ENCODE measurements at regions not wholly inside any gene's neighbourhood (a gene's known extent, or its start where the extent isn't known, plus 50 kb on each side); places are given as distances from the start of the nearest gene placed in this dataset.
"Not testable (repeated sequence)": the region's sequence is repeated elsewhere in the genome, so short reads cannot be mapped to it uniquely, and the experiment has no call there.

DNA sequence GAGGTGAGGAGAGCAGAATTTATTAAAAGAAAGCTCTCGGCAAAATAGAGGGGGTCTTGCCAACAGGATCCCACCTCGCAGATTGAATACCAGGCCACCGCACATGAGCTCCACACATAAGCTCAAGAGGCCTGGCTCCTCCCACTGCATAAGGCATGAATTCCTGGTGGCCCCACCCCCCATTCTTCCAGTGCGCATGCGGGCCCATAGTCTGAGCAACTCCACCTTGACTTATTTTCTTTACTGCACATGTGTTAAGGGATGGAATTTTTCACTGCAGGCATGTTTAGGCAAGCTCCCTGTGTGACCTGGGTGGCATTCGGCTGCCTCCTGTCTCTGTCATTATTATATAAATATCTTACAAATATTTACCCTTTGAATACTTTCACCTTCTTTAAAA, 412.5 kb downstream of the RMST start:
- Histone ChIP-seq H3K9me3 (ENCODE audit: control insufficient read depth, insufficient read depth, low read depth, low read length) (peaks cover 2% of the 10 kb centered on the region; the same call in 1 of the 2 replicates), H3K4me3 (ENCODE audit: low read depth, low read length) (no peak overlapping the region), H3K4me1 (ENCODE audit: control insufficient read depth, insufficient read depth, low read length) (no peaks in the 10 kb centered on the region)

DNA sequence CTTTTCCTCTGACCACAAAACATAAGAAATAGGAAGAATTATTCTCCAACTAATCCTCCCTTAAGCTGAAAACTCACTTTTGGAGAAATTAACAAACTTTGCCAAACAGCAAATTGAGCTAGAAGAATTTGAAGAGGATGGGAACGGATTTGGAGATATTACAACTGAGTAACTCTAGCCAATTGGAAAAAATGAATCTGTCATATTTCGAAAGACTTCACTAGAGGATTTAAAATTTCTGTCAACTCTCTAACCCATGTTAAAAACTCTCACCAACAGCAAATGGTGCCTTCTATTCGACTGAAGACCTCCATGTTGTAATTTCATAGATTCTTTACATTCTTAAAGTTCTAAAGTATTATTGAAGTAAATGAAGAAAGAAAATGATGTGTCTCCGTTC, 414.2 kb downstream of the RMST start:
- no peak overlapping the region for H3K9ac ChIP-seq (ENCODE audit: low read length)
- H3K36me3 ChIP-seq (ENCODE audit: control insufficient read depth, insufficient read depth, low read length), result no peaks in the 10 kb centered on the region
- H3K27ac ChIP-seq (ENCODE audit: low read depth, low read length), result no peak overlapping the region
- H3K27me3 ChIP-seq (ENCODE audit: control insufficient read depth, insufficient read depth, low read length), result no peaks in the 10 kb centered on the region
- no peaks in the 10 kb centered on the region for H3K4me1 ChIP-seq (ENCODE audit: control insufficient read depth, insufficient read depth, low read length)
- H3K9me3 ChIP-seq (ENCODE audit: control insufficient read depth, insufficient read depth, low read depth, low read length), result no peaks in the 10 kb centered on the region
- H3K4me3 ChIP-seq (ENCODE audit: low read depth, low read length), result no peak overlapping the region

More for the DNA sequence above, 412.5 kb downstream of the RMST start:
- H3K36me3 ChIP-seq (ENCODE audit: control insufficient read depth, insufficient read depth, low read length), result no peaks in the 10 kb centered on the region
- no peak overlapping the region for H3K9ac ChIP-seq (ENCODE audit: low read length)
- no peaks in the 10 kb centered on the region for H3K27me3 ChIP-seq (ENCODE audit: control insufficient read depth, insufficient read depth, low read length)
- no peak overlapping the region for H3K27ac ChIP-seq (ENCODE audit: low read depth, low read length)

DNA sequence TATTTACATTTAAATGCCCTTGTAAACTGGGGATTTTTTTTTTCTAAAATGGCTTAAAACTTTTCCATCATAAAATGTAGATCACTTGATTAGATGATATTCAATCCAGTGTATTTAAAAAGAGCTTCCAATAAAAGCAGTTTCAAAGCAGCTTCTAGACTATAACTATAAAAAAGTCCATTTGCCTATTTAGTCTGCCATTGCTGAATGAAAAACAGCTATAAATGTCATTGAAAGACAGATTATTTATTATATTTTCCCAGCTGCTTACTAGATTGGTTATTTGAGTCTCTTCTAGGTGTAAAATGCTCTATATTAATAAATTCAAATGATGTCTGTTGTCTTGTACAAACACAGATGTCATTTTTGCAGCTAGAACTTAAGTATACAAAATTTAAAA, 414.8 kb downstream of the RMST start:
- no peaks in the 10 kb centered on the region for H3K4me1 ChIP-seq (ENCODE audit: control insufficient read depth, insufficient read depth, low read length)
- H3K9ac ChIP-seq (ENCODE audit: low read length), result no peak overlapping the region
- no peak overlapping the region for H3K4me3 ChIP-seq (ENCODE audit: low read depth, low read length)
- no peaks in the 10 kb centered on the region for H3K27me3 ChIP-seq (ENCODE audit: control insufficient read depth, insufficient read depth, low read length)
- H3K36me3 ChIP-seq (ENCODE audit: control insufficient read depth, insufficient read depth, low read length), result no peaks in the 10 kb centered on the region
- no peaks in the 10 kb centered on the region for H3K9me3 ChIP-seq (ENCODE audit: control insufficient read depth, insufficient read depth, low read depth, low read length)
- H3K27ac ChIP-seq (ENCODE audit: low read depth, low read length), result no peak overlapping the region

DNA sequence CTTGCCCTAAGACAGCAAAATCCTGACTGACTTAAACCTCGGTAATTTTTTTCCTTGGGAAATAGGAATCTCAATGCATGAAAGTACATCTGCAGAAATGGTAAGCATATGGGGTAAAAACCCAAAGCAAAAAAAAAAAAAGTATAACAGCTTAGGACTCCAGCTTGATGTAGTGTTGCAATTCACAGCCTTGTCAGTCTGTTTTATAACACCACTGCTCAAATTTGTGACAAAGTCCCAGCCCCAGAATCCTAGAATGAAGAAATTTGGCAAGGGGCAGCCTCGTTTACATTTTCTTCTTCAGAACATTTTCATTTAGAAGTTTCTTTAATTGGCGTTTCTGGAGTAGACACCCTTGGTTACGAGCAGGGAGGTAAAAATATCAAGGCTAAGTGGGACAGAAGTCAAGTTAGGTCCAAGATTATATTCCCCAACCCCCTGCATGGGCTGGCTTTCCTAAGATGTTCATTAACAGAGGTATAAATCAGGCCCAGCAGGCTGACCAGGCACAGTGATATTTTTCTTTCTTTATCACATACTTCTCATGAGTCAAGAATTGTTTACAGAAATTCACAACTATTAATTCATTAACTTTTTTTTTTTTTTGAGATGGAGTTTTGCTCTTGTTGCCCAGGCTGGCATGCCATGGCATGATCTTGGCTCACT, 424.0 kb downstream of the RMST start:
- Histone ChIP-seq H3K9me3 (ENCODE audit: control insufficient read depth, insufficient read depth, low read depth, low read length) (no peaks in the 10 kb centered on the region), H3K27me3 (ENCODE audit: control insufficient read depth, insufficient read depth, low read length) (no peaks in the 10 kb centered on the region), H3K9ac (ENCODE audit: low read length) (no peak overlapping the region), H3K4me3 (ENCODE audit: low read depth, low read length) (no peak overlapping the region), H3K4me1 (ENCODE audit: control insufficient read depth, insufficient read depth, low read length) (no peaks in the 10 kb centered on the region), H3K36me3 (ENCODE audit: control insufficient read depth, insufficient read depth, low read length) (no peaks in the 10 kb centered on the region), H3K27ac (ENCODE audit: low read depth, low read length) (no peak overlapping the region)

DNA sequence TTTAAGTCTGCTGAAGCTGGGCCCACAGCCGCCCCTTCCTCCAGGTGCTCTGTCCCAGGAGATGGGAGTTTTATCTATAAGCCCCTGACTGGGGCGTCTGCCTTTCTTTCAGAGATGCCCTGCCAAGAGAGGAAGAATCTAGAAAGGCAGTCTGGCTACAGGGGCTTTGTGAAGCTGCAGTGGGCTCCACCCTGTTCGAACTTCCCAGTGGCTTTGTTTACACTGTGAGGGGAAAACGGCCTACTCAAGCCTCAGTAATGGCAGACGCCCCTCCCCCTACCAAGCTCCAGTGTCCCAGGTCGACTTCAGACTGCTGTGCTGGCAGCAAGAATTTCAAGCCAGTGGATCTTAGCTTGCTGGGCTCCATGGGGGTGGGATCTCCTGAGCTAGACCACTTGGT, 435.3 kb downstream of the RMST start:
- not testable (repeated sequence) for H3K27ac ChIP-seq (ENCODE audit: low read depth, low read length); H3K4me1 ChIP-seq (ENCODE audit: control insufficient read depth, insufficient read depth, low read length); H3K36me3 ChIP-seq (ENCODE audit: control insufficient read depth, insufficient read depth, low read length); H3K9me3 ChIP-seq (ENCODE audit: control insufficient read depth, insufficient read depth, low read depth, low read length); H3K9ac ChIP-seq (ENCODE audit: low read length); H3K27me3 ChIP-seq (ENCODE audit: control insufficient read depth, insufficient read depth, low read length); H3K4me3 ChIP-seq (ENCODE audit: low read depth, low read length)

DNA sequence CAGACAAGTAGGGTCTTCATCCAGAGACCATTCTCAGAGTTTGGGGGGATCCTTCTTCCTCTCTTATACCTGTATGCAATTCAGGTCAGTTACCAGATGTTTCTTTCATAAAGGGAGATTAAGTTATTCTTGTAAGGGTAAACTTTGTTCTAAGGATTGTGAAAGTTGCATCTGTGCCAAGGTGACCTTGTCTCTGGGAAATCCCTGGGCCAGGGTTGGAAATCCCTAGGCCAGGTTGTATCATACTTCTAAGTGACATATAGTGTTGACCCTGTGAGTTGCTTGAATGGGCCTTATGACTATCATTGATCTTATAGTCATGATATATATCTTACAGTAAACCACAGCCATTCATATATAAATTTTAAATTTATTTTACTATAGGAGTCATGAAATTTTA, 436.9 kb downstream of the RMST start:
- H3K27me3 ChIP-seq (ENCODE audit: control insufficient read depth, insufficient read depth, low read length), result no peaks in the 10 kb centered on the region
- H3K36me3 ChIP-seq (ENCODE audit: control insufficient read depth, insufficient read depth, low read length), result no peaks in the 10 kb centered on the region
- H3K27ac ChIP-seq (ENCODE audit: low read depth, low read length), result no peak overlapping the region
- no peak overlapping the region for H3K9ac ChIP-seq (ENCODE audit: low read length)
- no peaks in the 10 kb centered on the region for H3K4me1 ChIP-seq (ENCODE audit: control insufficient read depth, insufficient read depth, low read length)
- no peaks in the 10 kb centered on the region for H3K9me3 ChIP-seq (ENCODE audit: control insufficient read depth, insufficient read depth, low read depth, low read length)
- H3K4me3 ChIP-seq (ENCODE audit: low read depth, low read length), result no peak overlapping the region

DNA sequence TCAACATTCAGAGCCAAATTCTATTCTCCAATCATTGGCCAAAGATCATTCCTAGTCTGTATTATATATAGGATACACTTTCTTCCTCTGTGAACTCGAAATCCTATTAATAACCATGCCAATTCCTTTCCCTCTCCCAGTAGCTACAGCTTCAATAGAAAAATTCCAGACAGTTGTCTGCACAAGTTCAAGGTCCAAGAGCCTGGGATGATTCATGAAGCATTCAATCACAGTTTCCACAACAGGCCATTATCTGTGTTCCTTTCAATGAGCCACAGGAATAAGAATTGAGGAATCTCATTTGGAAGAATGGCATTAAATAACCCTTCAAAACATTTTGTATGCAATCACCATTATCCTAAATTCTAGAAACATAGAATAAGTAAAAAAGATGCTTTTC, 437.4 kb downstream of the RMST start:
- no peak overlapping the region for H3K4me3 ChIP-seq (ENCODE audit: low read depth, low read length)
- no peaks in the 10 kb centered on the region for H3K4me1 ChIP-seq (ENCODE audit: control insufficient read depth, insufficient read depth, low read length)
- no peaks in the 10 kb centered on the region for H3K36me3 ChIP-seq (ENCODE audit: control insufficient read depth, insufficient read depth, low read length)
- no peaks in the 10 kb centered on the region for H3K27me3 ChIP-seq (ENCODE audit: control insufficient read depth, insufficient read depth, low read length)
- H3K9me3 ChIP-seq (ENCODE audit: control insufficient read depth, insufficient read depth, low read depth, low read length), result no peaks in the 10 kb centered on the region
- no peak overlapping the region for H3K27ac ChIP-seq (ENCODE audit: low read depth, low read length)
- no peak overlapping the region for H3K9ac ChIP-seq (ENCODE audit: low read length)

DNA sequence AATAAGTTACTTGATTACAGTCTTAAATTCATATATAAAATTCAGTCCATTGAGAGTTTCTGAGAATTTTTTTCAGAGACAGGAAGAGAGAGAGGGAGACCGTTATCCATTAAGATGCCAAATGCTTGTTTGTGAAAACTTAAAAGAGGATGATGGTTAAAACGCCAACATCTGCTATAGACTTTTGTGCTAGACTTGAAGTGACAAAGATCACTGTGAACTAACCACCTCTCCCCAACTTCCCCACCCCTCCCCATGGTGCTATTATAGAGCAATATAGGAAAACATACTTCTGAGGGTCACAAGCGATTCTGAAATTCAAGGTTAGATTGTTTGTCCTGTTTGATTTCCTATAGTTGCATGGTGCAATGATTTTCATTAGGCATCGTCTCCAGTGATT, 440.8 kb downstream of the RMST start:
- H3K4me3 ChIP-seq (ENCODE audit: low read depth, low read length), result no peak overlapping the region
- H3K36me3 ChIP-seq (ENCODE audit: control insufficient read depth, insufficient read depth, low read length), result no peaks in the 10 kb centered on the region
- H3K9me3 ChIP-seq (ENCODE audit: control insufficient read depth, insufficient read depth, low read depth, low read length), result no peaks in the 10 kb centered on the region
- H3K4me1 ChIP-seq (ENCODE audit: control insufficient read depth, insufficient read depth, low read length), result no peaks in the 10 kb centered on the region
- H3K9ac ChIP-seq (ENCODE audit: low read length), result no peak overlapping the region
- no peaks in the 10 kb centered on the region for H3K27me3 ChIP-seq (ENCODE audit: control insufficient read depth, insufficient read depth, low read length)
- no peak overlapping the region for H3K27ac ChIP-seq (ENCODE audit: low read depth, low read length)

DNA sequence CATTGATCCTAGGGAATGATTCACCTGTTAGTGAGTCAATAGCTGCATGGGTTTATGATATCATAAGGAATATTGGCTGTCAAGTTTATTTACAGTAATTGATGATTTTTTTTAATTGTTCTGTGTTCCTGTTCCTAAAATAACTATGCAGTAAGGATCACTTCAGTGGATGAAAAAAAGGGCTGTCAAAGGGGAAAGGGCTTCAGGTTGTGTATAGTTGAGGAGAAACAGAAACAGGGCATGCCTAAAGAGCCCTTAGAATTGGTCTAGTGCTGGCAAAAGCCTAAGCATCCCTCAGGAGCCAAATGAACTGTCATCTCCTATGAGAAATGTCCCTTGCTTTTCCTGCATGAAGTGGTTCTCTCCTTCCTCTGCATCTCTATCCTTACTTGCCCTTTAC, 444.9 kb downstream of the RMST start:
- no peak overlapping the region for H3K27ac ChIP-seq (ENCODE audit: low read depth, low read length)
- H3K36me3 ChIP-seq (ENCODE audit: control insufficient read depth, insufficient read depth, low read length), result no peaks in the 10 kb centered on the region
- no peaks in the 10 kb centered on the region for H3K27me3 ChIP-seq (ENCODE audit: control insufficient read depth, insufficient read depth, low read length)
- no peaks in the 10 kb centered on the region for H3K9me3 ChIP-seq (ENCODE audit: control insufficient read depth, insufficient read depth, low read depth, low read length)
- no peak overlapping the region for H3K9ac ChIP-seq (ENCODE audit: low read length)
- H3K4me3 ChIP-seq (ENCODE audit: low read depth, low read length), result no peak overlapping the region
- H3K4me1 ChIP-seq (ENCODE audit: control insufficient read depth, insufficient read depth, low read length), result no peaks in the 10 kb centered on the region

DNA sequence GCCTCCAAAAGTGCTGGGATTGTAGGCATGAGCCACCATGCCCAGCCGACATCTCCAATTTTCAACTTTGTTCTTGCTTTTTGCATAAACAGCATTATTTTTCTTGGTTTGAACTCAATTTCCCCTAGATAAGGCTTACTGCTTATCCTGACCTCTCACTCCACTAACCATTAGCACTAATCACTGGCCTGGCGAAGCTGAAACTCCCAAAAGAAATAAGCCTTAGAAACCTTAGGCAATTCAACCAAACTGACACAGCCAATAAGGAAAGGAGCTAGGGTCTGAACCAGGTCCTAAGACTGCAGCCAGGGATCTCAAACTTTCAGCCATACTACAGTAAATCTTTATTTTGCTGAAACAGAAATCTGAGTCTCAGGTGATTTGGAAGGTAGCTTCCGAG, 448.0 kb downstream of the RMST start:
- no peak overlapping the region for H3K4me3 ChIP-seq (ENCODE audit: low read depth, low read length)
- no peak overlapping the region for H3K27ac ChIP-seq (ENCODE audit: low read depth, low read length)
- no peak overlapping the region for H3K9ac ChIP-seq (ENCODE audit: low read length)
- H3K27me3 ChIP-seq (ENCODE audit: control insufficient read depth, insufficient read depth, low read length), result no peaks in the 10 kb centered on the region
- no peaks in the 10 kb centered on the region for H3K36me3 ChIP-seq (ENCODE audit: control insufficient read depth, insufficient read depth, low read length)
- H3K9me3 ChIP-seq (ENCODE audit: control insufficient read depth, insufficient read depth, low read depth, low read length), result no peaks in the 10 kb centered on the region
- no peaks in the 10 kb centered on the region for H3K4me1 ChIP-seq (ENCODE audit: control insufficient read depth, insufficient read depth, low read length)

DNA sequence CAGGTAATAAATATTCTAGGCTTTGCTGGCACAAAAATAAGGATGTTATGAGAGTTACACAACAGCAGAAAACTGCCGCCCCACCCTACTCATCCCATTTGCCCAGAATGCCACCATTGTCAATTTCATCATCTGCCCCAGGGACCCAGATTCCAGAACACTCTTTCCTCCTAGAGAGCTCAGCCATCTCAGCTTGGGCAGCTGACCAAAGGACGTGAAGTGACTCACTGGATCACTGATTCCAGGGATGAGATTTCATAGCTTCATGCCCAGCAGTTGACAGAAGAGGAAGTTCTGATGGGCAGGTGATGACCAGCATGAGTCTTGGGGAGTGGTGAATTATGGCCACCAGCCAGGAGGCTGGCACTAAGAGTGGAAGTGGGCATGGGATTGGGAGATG, 450.3 kb downstream of the RMST start:
- Histone ChIP-seq H3K4me1 (ENCODE audit: control insufficient read depth, insufficient read depth, low read length) (no peaks in the 10 kb centered on the region), H3K27ac (ENCODE audit: low read depth, low read length) (no peak overlapping the region), H3K27me3 (ENCODE audit: control insufficient read depth, insufficient read depth, low read length) (no peaks in the 10 kb centered on the region), H3K4me3 (ENCODE audit: low read depth, low read length) (no peak overlapping the region), H3K9me3 (ENCODE audit: control insufficient read depth, insufficient read depth, low read depth, low read length) (no peaks in the 10 kb centered on the region), H3K36me3 (ENCODE audit: control insufficient read depth, insufficient read depth, low read length) (no peaks in the 10 kb centered on the region), H3K9ac (ENCODE audit: low read length) (no peak overlapping the region)
